ENCODE measurements at regions not wholly inside any gene's neighbourhood (a gene's known extent, or its start where the extent isn't known, plus 50 kb on each side); places are given as distances from the start of the nearest gene placed in this dataset.

GRCh38 chr7:33792041-33792440 is 113.3 kb upstream of the BMPER start:
- no peak for TF ChIP-seq REST (IDR thresholded peaks at IDR 0.05; ENCODE audit: insufficient read depth in 1 of 2, low read depth in 2 of 2, low read length in 2 of 2)
- no peak for TF ChIP-seq POLR2AphosphoS5 (IDR thresholded peaks at IDR 0.05; ENCODE audit: low read depth, low read length)
- TF ChIP-seq TAF1 (IDR thresholded peaks at IDR 0.05; ENCODE audit: borderline replicate concordance, insufficient read depth, low read length): no peak
- no peak for TF ChIP-seq SIN3A (IDR thresholded peaks at IDR 0.05; ENCODE audit: borderline replicate concordance, insufficient read depth, low read length)

All from PFSK-1 (cell line).